ENCODE measurements at regions not wholly inside any gene's neighbourhood (a gene's known extent, or its start where the extent isn't known, plus 50 kb on each side); places are given as distances from the start of the nearest gene placed in this dataset.

DNA sequence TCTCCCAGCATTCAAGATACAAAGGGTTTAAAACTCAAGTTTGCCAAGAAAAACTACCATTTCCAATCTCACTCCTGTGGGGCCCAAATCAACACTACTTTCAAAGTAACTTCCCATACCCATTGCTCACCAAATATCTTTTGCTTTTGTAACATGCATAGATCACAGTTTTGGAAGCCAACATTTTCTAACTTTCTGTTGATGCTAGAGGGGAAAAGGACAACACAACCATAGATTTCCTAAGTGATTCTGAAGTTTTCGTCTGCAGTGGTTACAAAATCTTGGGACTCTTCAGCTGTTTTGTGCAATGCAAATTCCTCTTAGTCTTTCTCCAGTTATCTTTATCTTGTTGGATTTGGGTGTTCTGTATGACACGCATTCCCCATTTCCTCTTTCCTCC lies 94.1 kb upstream of the PAPPA start:
- Histone ChIP-seq H3K9me3 (ENCODE audit: insufficient read depth, low read depth, low read length) (no peaks in the 10 kb centered on the region; the same call in 1 of the 2 replicates), H3K27me3 (ENCODE audit: insufficient read depth, low read length, poor library complexity, severe bottlenecking) (no peaks in the 10 kb centered on the region), H3K79me2 (ENCODE audit: insufficient read depth, low read length) (no peaks in the 10 kb centered on the region), H3K4me2 (ENCODE audit: low read depth, low read length, poor library complexity, severe bottlenecking) (no peak overlapping the region), H3K9ac (ENCODE audit: low read depth, low read length, poor library complexity, severe bottlenecking) (no peak overlapping the region), H3K4me3 (ENCODE audit: low read length, poor library complexity, severe bottlenecking) (no peak overlapping the region), H3K4me1 (ENCODE audit: insufficient read depth, low read length, poor library complexity, severe bottlenecking) (no peaks in the 10 kb centered on the region), H3F3A (ENCODE audit: low read depth) (no peaks in the 10 kb centered on the region), H3K36me3 (ENCODE audit: insufficient read depth, low read length) (no peaks in the 10 kb centered on the region), H4K20me1 (ENCODE audit: insufficient read depth, low read length, poor library complexity, severe bottlenecking) (no peaks in the 10 kb centered on the region), H2AFZ (ENCODE audit: low read length) (no peak overlapping the region), H3K9me2 (replicated peaks; ENCODE audit: low read depth, low read length) (no peaks in the 10 kb centered on the region; the same call in 1 of the 2 replicates)
- TF ChIP-seq EZH2phosphoT487 (IDR thresholded peaks at IDR 0.05; ENCODE audit: borderline replicate concordance): no peak

DNA sequence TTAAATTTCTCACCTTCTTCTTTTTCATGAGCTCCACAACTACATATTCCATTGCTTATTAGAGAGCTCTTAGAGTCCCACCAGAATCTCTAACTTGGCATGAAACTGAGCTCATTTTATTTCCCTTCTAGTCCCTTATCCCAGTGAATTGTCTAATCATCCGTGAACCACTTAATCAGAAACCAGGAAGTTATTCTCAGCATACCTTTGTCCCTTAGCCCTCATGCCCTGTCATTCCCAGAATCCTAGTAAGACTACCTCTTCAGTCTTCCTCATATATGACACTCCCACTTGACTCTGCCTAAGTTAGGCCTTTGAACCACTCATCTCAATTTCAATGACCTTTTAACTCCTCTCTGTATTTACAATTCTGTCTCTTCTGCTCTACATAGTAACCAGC lies 93.0 kb upstream of the PAPPA start:
- Histone ChIP-seq H3K9me3 (ENCODE audit: insufficient read depth, low read depth, low read length) (no peaks in the 10 kb centered on the region; the same call in 1 of the 2 replicates), H3K4me3 (ENCODE audit: low read length, poor library complexity, severe bottlenecking) (no peak overlapping the region), H3K27me3 (ENCODE audit: insufficient read depth, low read length, poor library complexity, severe bottlenecking) (no peaks in the 10 kb centered on the region), H3F3A (ENCODE audit: low read depth) (no peaks in the 10 kb centered on the region), H3K36me3 (ENCODE audit: insufficient read depth, low read length) (no peaks in the 10 kb centered on the region), H3K4me2 (ENCODE audit: low read depth, low read length, poor library complexity, severe bottlenecking) (no peak overlapping the region), H3K9ac (ENCODE audit: low read depth, low read length, poor library complexity, severe bottlenecking) (no peak overlapping the region), H3K79me2 (ENCODE audit: insufficient read depth, low read length) (no peaks in the 10 kb centered on the region), H3K4me1 (ENCODE audit: insufficient read depth, low read length, poor library complexity, severe bottlenecking) (no peaks in the 10 kb centered on the region), H2AFZ (ENCODE audit: low read length) (no peak overlapping the region), H4K20me1 (ENCODE audit: insufficient read depth, low read length, poor library complexity, severe bottlenecking) (no peaks in the 10 kb centered on the region), H3K9me2 (replicated peaks; ENCODE audit: low read depth, low read length) (no peaks in the 10 kb centered on the region; the same call in 1 of the 2 replicates)
- TF ChIP-seq, protein P1, sequence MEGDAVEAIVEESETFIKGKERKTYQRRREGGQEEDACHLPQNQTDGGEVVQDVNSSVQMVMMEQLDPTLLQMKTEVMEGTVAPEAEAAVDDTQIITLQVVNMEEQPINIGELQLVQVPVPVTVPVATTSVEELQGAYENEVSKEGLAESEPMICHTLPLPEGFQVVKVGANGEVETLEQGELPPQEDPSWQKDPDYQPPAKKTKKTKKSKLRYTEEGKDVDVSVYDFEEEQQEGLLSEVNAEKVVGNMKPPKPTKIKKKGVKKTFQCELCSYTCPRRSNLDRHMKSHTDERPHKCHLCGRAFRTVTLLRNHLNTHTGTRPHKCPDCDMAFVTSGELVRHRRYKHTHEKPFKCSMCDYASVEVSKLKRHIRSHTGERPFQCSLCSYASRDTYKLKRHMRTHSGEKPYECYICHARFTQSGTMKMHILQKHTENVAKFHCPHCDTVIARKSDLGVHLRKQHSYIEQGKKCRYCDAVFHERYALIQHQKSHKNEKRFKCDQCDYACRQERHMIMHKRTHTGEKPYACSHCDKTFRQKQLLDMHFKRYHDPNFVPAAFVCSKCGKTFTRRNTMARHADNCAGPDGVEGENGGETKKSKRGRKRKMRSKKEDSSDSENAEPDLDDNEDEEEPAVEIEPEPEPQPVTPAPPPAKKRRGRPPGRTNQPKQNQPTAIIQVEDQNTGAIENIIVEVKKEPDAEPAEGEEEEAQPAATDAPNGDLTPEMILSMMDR (conservative IDR thresholded peaks at IDR 0.05; ENCODE audit: low read length): no peak
- TF ChIP-seq EZH2phosphoT487 (IDR thresholded peaks at IDR 0.05; ENCODE audit: borderline replicate concordance): no peak

DNA sequence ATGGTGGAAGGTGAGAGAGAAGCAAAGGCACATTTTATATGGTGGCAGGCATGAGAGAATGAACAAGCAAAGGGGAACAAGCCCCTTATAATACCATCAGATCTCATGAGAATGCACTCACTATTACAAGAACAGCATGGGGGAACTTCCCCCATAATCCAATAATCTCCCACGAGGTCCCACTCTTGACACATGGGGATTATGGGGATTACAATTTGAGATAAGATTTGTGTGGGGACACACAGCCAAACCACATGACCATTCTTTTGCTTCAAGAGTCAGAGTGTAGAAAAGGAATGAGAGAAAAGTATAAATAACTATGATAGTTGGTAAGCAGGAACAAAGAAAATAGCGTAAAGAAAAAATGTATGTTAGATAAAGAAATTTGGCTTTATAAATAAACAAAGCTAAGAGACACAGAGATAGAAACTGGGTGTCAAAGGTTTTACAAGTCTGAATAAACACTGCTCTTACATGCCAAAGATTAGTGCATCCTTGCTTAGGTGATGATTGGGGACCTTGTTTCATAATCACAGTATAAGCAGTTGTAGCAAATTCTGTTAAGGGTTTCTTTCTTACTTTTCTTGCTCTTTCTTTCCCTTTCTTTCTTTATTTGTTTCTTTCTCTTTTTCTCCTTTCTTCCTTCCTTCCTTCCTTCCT lies 91.9 kb upstream of the PAPPA start:
- H3K9ac ChIP-seq (ENCODE audit: low read depth, low read length, poor library complexity, severe bottlenecking): no peak overlapping the region
- no peaks in the 10 kb centered on the region for H3K27me3 ChIP-seq (ENCODE audit: insufficient read depth, low read length, poor library complexity, severe bottlenecking)
- H4K20me1 ChIP-seq (ENCODE audit: insufficient read depth, low read length, poor library complexity, severe bottlenecking): no peaks in the 10 kb centered on the region
- no peaks in the 10 kb centered on the region; the same call in 1 of the 2 replicates for H3K9me2 ChIP-seq (replicated peaks; ENCODE audit: low read depth, low read length)
- TF ChIP-seq EZH2phosphoT487 (IDR thresholded peaks at IDR 0.05; ENCODE audit: borderline replicate concordance): no peak
- TF ChIP-seq, protein P1 (conservative IDR thresholded peaks at IDR 0.05; ENCODE audit: low read length): no peak
- H3K4me1 ChIP-seq (ENCODE audit: insufficient read depth, low read length, poor library complexity, severe bottlenecking): no peaks in the 10 kb centered on the region
- no peaks in the 10 kb centered on the region for H3K36me3 ChIP-seq (ENCODE audit: insufficient read depth, low read length)
- no peaks in the 10 kb centered on the region; the same call in 1 of the 2 replicates for H3K9me3 ChIP-seq (ENCODE audit: insufficient read depth, low read depth, low read length)
- H3K4me2 ChIP-seq (ENCODE audit: low read depth, low read length, poor library complexity, severe bottlenecking): no peak overlapping the region
- H2AFZ ChIP-seq (ENCODE audit: low read length): no peak overlapping the region
- H3K79me2 ChIP-seq (ENCODE audit: insufficient read depth, low read length): no peaks in the 10 kb centered on the region
- no peak overlapping the region for H3K4me3 ChIP-seq (ENCODE audit: low read length, poor library complexity, severe bottlenecking)
- H3F3A ChIP-seq (ENCODE audit: low read depth): no peaks in the 10 kb centered on the region

DNA sequence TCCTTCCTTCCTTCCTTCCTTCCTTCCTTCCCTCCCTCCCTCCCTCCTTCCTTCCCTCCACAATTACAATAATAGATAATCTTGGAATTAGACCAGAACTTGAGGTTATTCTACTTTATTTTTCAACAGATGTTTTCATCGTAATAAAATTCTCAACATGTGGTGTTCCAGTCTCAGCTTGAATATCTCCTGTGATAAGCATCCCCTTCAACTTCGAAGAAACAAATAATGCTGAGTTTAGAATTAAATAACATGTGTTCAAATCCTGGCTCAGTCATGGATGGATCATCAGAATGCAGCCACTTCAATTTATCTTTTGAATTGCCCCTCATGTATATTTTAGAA lies 91.4 kb upstream of the PAPPA start:
- Histone ChIP-seq H3K36me3 (ENCODE audit: insufficient read depth, low read length) (no peaks in the 10 kb centered on the region), H3K4me2 (ENCODE audit: low read depth, low read length, poor library complexity, severe bottlenecking) (no peak overlapping the region), H2AFZ (ENCODE audit: low read length) (no peak overlapping the region), H3K4me3 (ENCODE audit: low read length, poor library complexity, severe bottlenecking) (no peak overlapping the region), H3K9me3 (ENCODE audit: insufficient read depth, low read depth, low read length) (no peaks in the 10 kb centered on the region; the same call in 1 of the 2 replicates), H3K4me1 (ENCODE audit: insufficient read depth, low read length, poor library complexity, severe bottlenecking) (no peaks in the 10 kb centered on the region), H3K79me2 (ENCODE audit: insufficient read depth, low read length) (no peaks in the 10 kb centered on the region), H3K27me3 (ENCODE audit: insufficient read depth, low read length, poor library complexity, severe bottlenecking) (no peaks in the 10 kb centered on the region), H3F3A (ENCODE audit: low read depth) (no peaks in the 10 kb centered on the region), H3K9me2 (replicated peaks; ENCODE audit: low read depth, low read length) (no peaks in the 10 kb centered on the region; the same call in 1 of the 2 replicates), H4K20me1 (ENCODE audit: insufficient read depth, low read length, poor library complexity, severe bottlenecking) (no peaks in the 10 kb centered on the region), H3K9ac (ENCODE audit: low read depth, low read length, poor library complexity, severe bottlenecking) (no peak overlapping the region)
- TF ChIP-seq EZH2phosphoT487 (IDR thresholded peaks at IDR 0.05; ENCODE audit: borderline replicate concordance): no peak
- TF ChIP-seq, protein P1 (conservative IDR thresholded peaks at IDR 0.05; ENCODE audit: low read length): no peak

All from Loucy (cell line).